ENCODE measurements at regions not wholly inside any gene's neighbourhood (a gene's known extent, or its start where the extent isn't known, plus 50 kb on each side); places are given as distances from the start of the nearest gene placed in this dataset.

DNA sequence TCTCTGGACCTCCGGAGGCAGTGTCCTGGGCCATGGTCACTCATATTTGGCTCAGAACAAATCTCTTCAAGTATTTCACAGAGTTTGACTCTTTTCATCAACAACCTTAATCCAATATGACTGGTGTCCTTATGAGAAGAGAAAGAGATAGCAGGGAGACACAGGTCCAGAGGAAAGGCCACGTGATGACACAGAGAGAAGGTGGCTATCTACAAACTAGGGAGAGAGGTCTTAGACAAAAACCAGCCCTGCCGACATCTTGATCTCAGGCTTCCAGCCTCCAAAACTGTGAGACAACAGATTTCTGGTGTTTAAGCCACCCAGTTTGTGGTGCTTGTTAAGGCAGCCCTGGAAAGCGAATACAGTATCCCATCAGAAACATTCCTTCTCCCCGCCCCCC, 237.1 kb upstream of the PROK2 start:
- Mint-ChIP-seq H3K4me3 (no peak overlapping the region), H3K27ac (no peak overlapping the region), H3K27me3 (peaks cover 6% of the 10 kb centered on the region), H3K36me3 (ENCODE audit: low read depth) (no peaks in the 10 kb centered on the region), H3K4me1 (no peaks in the 10 kb centered on the region), H3K9me3 (peaks cover 3% of the 10 kb centered on the region)
- ATAC-seq (ENCODE audit: low read depth) (no peak), DNase-seq (no peak)
- intact Hi-C loops (cut with micrococcal nuclease), result no loop called here
- POLR2A ChIA-PET, result no interaction called here
- TF ChIP-seq, protein P1, sequence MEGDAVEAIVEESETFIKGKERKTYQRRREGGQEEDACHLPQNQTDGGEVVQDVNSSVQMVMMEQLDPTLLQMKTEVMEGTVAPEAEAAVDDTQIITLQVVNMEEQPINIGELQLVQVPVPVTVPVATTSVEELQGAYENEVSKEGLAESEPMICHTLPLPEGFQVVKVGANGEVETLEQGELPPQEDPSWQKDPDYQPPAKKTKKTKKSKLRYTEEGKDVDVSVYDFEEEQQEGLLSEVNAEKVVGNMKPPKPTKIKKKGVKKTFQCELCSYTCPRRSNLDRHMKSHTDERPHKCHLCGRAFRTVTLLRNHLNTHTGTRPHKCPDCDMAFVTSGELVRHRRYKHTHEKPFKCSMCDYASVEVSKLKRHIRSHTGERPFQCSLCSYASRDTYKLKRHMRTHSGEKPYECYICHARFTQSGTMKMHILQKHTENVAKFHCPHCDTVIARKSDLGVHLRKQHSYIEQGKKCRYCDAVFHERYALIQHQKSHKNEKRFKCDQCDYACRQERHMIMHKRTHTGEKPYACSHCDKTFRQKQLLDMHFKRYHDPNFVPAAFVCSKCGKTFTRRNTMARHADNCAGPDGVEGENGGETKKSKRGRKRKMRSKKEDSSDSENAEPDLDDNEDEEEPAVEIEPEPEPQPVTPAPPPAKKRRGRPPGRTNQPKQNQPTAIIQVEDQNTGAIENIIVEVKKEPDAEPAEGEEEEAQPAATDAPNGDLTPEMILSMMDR (IDR thresholded peaks at IDR 0.05), result no peak
- CTCF ChIA-PET, result no interaction called here

DNA sequence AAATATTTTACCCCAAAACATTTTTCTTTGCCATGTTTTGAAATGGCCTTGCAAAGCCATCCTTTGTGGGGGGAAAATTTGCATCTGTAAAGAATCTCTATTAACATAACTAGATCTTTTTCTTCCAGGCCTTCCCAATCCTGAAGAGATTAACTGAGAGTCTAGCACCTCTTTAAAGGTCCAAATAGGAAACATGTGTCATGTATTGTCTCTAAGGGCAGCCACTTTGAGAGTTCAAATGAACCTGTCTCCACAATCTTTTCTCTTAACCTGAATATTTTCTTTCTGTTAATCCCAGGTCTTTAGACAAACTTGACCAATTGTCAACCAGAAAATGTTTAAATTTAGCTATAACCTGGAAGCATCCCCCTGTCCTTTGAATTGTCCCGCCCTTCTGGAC, 236.6 kb upstream of the PROK2 start:
- no peak overlapping the region for H3K4me3 Mint-ChIP-seq
- H3K9me3 Mint-ChIP-seq, result peaks cover 3% of the 10 kb centered on the region
- intact Hi-C loops (cut with micrococcal nuclease), result no loop called here
- no peak overlapping the region for H3K27ac Mint-ChIP-seq
- TF ChIP-seq, protein P1 (IDR thresholded peaks at IDR 0.05), result no peak
- POLR2A ChIA-PET, result no interaction called here
- H3K27me3 Mint-ChIP-seq, result peaks cover 6% of the 10 kb centered on the region
- CTCF ChIA-PET, result no interaction called here
- no peak for ATAC-seq (ENCODE audit: low read depth)
- H3K4me1 Mint-ChIP-seq, result no peaks in the 10 kb centered on the region
- DNase-seq, result no peak
- H3K36me3 Mint-ChIP-seq (ENCODE audit: low read depth), result no peaks in the 10 kb centered on the region

DNA sequence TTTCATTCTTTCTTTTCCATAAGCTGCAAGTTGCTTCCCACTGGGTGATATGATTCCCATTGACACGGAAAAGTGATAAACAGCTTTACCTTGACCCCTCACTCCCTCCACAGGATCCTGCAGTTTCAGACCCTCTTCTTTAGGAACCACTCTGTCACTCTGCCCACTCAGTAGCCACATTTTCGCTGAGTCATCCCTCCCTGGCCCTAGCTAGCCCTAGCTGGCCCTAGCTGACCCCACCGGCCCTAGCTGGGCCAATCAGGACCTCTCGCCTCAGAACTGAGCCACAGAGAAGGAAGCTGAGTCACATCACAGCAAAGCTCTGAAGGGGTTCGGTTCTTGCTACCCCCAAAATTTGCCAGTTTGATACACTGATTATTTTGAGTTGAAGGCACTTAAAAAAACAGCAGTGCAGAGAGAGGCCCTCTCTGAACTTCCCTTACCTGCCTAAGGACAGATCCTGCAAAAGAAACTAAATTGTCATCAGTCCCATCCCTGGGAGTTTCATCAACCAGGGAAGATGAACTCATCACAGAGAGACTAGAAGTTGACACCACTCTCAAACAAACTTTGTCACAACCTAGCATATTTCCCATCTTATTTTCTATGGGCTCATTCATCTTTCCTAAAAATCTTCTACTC, 233.5 kb upstream of the PROK2 start:
- TF ChIP-seq, protein P1 (IDR thresholded peaks at IDR 0.05), result no peak
- ChIA-PET CTCF (no interaction called here), POLR2A (interaction anchor here (0.7 kb wide), 1 partner anchor 96 kb away, joined by 3 read pairs; no protein-coding TSS in a partner anchor)
- intact Hi-C loops (cut with micrococcal nuclease), result no loop called here
- no peaks in the 10 kb centered on the region for H3K27me3 Mint-ChIP-seq
- no peak for ATAC-seq (ENCODE audit: low read depth)
- H3K4me1 Mint-ChIP-seq, result no peaks in the 10 kb centered on the region
- DNase-seq, result no peak
- no peak overlapping the region for H3K27ac Mint-ChIP-seq
- no peak overlapping the region for H3K4me3 Mint-ChIP-seq
- H3K36me3 Mint-ChIP-seq (ENCODE audit: low read depth), result no peaks in the 10 kb centered on the region
- no peaks in the 10 kb centered on the region for H3K9me3 Mint-ChIP-seq

DNA sequence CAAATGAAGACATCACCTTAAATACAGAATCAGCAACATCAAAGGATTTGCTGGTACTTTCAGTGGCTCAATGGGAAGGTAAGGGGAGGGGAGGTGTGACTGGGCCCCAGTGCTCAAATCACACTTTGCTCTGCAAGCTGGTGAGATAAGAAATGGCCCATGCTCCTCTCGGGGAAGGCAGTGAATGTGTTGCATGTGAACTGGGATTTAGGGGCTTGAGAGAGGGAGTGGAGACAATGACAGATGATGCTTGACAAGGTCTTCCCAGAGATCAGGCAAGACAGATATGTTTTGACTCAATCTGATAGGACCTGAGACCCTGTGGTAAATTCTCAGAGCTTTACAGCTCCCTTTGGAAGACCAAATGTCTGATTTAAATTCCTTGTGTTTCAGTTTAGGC, 233.0 kb upstream of the PROK2 start:
- ChIA-PET CTCF (no interaction called here), POLR2A (no interaction called here)
- H3K9me3 Mint-ChIP-seq, result no peaks in the 10 kb centered on the region
- H3K4me3 Mint-ChIP-seq, result no peak overlapping the region
- TF ChIP-seq, protein P1 (IDR thresholded peaks at IDR 0.05), result no peak
- no peak for DNase-seq
- no peak overlapping the region for H3K27ac Mint-ChIP-seq
- H3K27me3 Mint-ChIP-seq, result no peaks in the 10 kb centered on the region
- no peak for ATAC-seq (ENCODE audit: low read depth)
- no peaks in the 10 kb centered on the region for H3K36me3 Mint-ChIP-seq (ENCODE audit: low read depth)
- intact Hi-C loops (cut with micrococcal nuclease), result no loop called here
- no peaks in the 10 kb centered on the region for H3K4me1 Mint-ChIP-seq

DNA sequence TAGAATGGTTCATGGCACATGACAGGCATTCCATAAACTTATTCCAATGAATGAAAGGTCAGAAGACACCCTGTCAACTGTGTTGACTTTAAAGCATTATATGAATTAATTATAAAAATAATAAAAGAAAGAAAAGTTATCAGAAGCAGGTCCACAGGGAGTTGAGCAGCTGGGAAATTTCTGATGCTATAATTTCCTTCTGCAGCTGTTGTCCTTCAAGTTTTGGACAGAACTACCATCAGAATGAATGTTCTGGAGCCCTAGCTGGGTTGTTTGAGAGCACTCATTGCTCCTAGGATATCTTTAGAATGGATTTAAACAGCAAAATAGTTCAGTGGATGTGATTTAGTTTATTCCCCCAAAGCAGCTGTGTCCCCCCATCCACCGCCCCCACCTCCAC, 232.4 kb upstream of the PROK2 start:
- intact Hi-C loops (cut with micrococcal nuclease), result no loop called here
- ChIA-PET POLR2A (no interaction called here), CTCF (no interaction called here)
- Mint-ChIP-seq H3K4me1 (no peaks in the 10 kb centered on the region), H3K27ac (no peak overlapping the region), H3K27me3 (peaks cover 2% of the 10 kb centered on the region), H3K9me3 (no peaks in the 10 kb centered on the region), H3K36me3 (ENCODE audit: low read depth) (no peaks in the 10 kb centered on the region), H3K4me3 (no peak overlapping the region)
- TF ChIP-seq, protein P1 (IDR thresholded peaks at IDR 0.05), result no peak
- ATAC-seq (ENCODE audit: low read depth) (no peak), DNase-seq (no peak)
